OCI-M2 (cell line): ENCODE measurements at regions not wholly inside any gene's neighbourhood (a gene's known extent, or its start where the extent isn't known, plus 50 kb on each side); places are given as distances from the start of the nearest gene placed in this dataset.

Source experiments
- DNase-seq: peaks from one replicate; lab custom pipeline; 2025; ENCODE audit not compliant: unreplicated experiment; lab: John Stamatoyannopoulos, UW

GRCh38 chr1:65486613-65487012, 66.1 kb downstream of the LEPR start:
- DNase-seq = no peak

GRCh38 chr1:65489481-65489880, 69.0 kb downstream of the LEPR start:
- no peak for DNase-seq

GRCh38 chr1:65490231-65491009, 70.0 kb downstream of the LEPR start:
- DNase-seq = no peak

GRCh38 chr1:65491472-65491871, 71.0 kb downstream of the LEPR start:
- DNase-seq = no peak

- DNase-seq = no peak
Observed at GRCh38 chr1:65493802-65494201, 73.3 kb downstream of the LEPR start.

GRCh38 chr1:65494671-65495070, 74.2 kb downstream of the LEPR start:
- DNase-seq = no peak

- DNase-seq = no peak
Observed at GRCh38 chr1:65495137-65495536, 74.7 kb downstream of the LEPR start.

GRCh38 chr1:65497256-65497830, 76.9 kb downstream of the LEPR start:
- DNase-seq = no peak

GRCh38 chr1:65503427-65503826, 83.0 kb downstream of the LEPR start:
- no peak for DNase-seq

- no peak for DNase-seq
Observed at GRCh38 chr1:65504263-65504662, 83.8 kb downstream of the LEPR start.

- DNase-seq = no peak
Observed at GRCh38 chr1:65505547-65506300, 85.3 kb downstream of the LEPR start.

- no peak for DNase-seq
Observed at GRCh38 chr1:65508051-65508450, 87.6 kb downstream of the LEPR start.

GRCh38 chr1:65509912-65510680, 89.6 kb downstream of the LEPR start:
- no peak for DNase-seq

- DNase-seq = no peak
Observed at GRCh38 chr1:65510961-65511360, 90.5 kb downstream of the LEPR start.

- DNase-seq = no peak
Observed at GRCh38 chr1:65512383-65512782, 91.9 kb downstream of the LEPR start.

GRCh38 chr1:65512967-65513780, 92.7 kb downstream of the LEPR start:
- no peak for DNase-seq

- DNase-seq = no peak
Observed at GRCh38 chr1:65514041-65514440, 93.6 kb downstream of the LEPR start.

GRCh38 chr1:65524931-65525265, 104.4 kb downstream of the LEPR start:
- no peak for DNase-seq

- no peak for DNase-seq
Observed at GRCh38 chr1:65525266-65526048, 105.0 kb downstream of the LEPR start.

- no peak for DNase-seq
Observed at GRCh38 chr1:65526049-65526556, 105.6 kb downstream of the LEPR start.
